Left lung (tissue), 4 donors: ENCODE measurements at regions not wholly inside any gene's neighbourhood (a gene's known extent, or its start where the extent isn't known, plus 50 kb on each side); places are given as distances from the start of the nearest gene placed in this dataset.

Experiments used
- ATAC-seq: fragments of 200-7000 bp; cut with Tn5 transposase; one replicate; pipeline ENCODE4 v1.9.1; 2020; ENCODE audit warnings: moderate library complexity
- DNase-seq, 4 donors: peaks; one replicate each; pipeline ENCODE4 v3.0.0-alpha.2; 2013 to 2020
- H3K27ac ChIP-seq, 2 donors: fragments of 200-600 bp; sonication (generic) in 1 of 2; one replicate each; pipeline versions ENCODE4 v1.5.0 to v1.8.0; 2020 to 2021
- H3K27me3 ChIP-seq, 2 donors: fragments of 200-600 bp; sonication (generic) in 1 of 2; one replicate each; pipeline versions ENCODE4 v1.5.0 to v1.8.0; 2020 to 2021
- H3K36me3 ChIP-seq, 2 donors: fragments of 200-600 bp; sonication (generic) in 1 of 2; one replicate each; pipeline versions ENCODE4 v1.5.0 to v1.8.0; 2020 to 2021
- H3K4me1 ChIP-seq, 2 donors: fragments of 200-600 bp; one replicate each; pipeline ENCODE4 v1.8.0; 2021
- H3K4me3 ChIP-seq, 2 donors: fragments of 200-600 bp; sonication (generic) in 1 of 2; one replicate each; pipeline versions ENCODE4 v1.5.0 to v1.8.0; 2020 to 2021; ENCODE audit warnings: mild to moderate bottlenecking in 1 of 2
- H3K9me3 ChIP-seq, 2 donors: fragments of 200-600 bp; sonication (generic) in 1 of 2; one replicate each; pipeline versions ENCODE4 v1.5.0 to v1.8.0; 2020 to 2021
- CTCF ChIP-seq, 2 donors: fragments of 200-600 bp; sonication (generic) in 1 of 2; IDR thresholded peaks; one replicate each; pipeline versions ENCODE4 v1.5.0 to v1.8.0; 2021; ENCODE audit warnings: antibody characterized with exemption in 2 of 2
- intact Hi-C, 2 donors: fragments of 100-400 bp; cut with DNase I; formaldehyde crosslinking; loops; one replicate each; pipeline versions ENCODE4 v1.11.2 to v1.14.2; 2022
- donor health status: DM: no; HTN: yes; CAD: no.
- donor health status: DM: no; HTN: no; CAD: no.

GRCh38 chr3:24680214-24680967, 185.7 kb upstream of the THRB start:
- ATAC-seq = peak; percentile 92
- Histone ChIP-seq H3K27ac (no peak overlapping the region), H3K4me3 (no peak overlapping the region), H3K4me1 (no peaks in the 10 kb centered on the region), H3K27me3 (no peaks in the 10 kb centered on the region), H3K36me3 (no peaks in the 10 kb centered on the region), H3K9me3 (no peaks in the 10 kb centered on the region)
- peak; percentile 63 to 69 for TF ChIP-seq CTCF (IDR thresholded peaks at IDR 0.05)
- intact Hi-C loops = no loop called here
- peak; percentile 32 to 85 (median 54) for DNase-seq

GRCh38 chr3:24682141-24682547, 187.5 kb upstream of the THRB start:
- Histone ChIP-seq H3K4me3 (no peak overlapping the region), H3K4me1 (no peaks in the 10 kb centered on the region), H3K27me3 (no peaks in the 10 kb centered on the region), H3K36me3 (no peaks in the 10 kb centered on the region), H3K27ac (no peak overlapping the region), H3K9me3 (no peaks in the 10 kb centered on the region)
- DNase-seq (no peak), ATAC-seq (no peak)
- TF ChIP-seq CTCF (IDR thresholded peaks at IDR 0.05) = no peak
- intact Hi-C loops = no loop called here

GRCh38 chr3:24683090-24683489, 188.4 kb upstream of the THRB start:
- DNase-seq (no peak), ATAC-seq (no peak)
- TF ChIP-seq CTCF (IDR thresholded peaks at IDR 0.05) = no peak
- intact Hi-C loops = no loop called here
- H3K27me3 ChIP-seq = no peaks in the 10 kb centered on the region
- H3K27ac ChIP-seq = no peak overlapping the region
- H3K36me3 ChIP-seq = no peaks in the 10 kb centered on the region
- H3K4me3 ChIP-seq = no peak overlapping the region
- H3K4me1 ChIP-seq = no peaks in the 10 kb centered on the region
- no peaks in the 10 kb centered on the region for H3K9me3 ChIP-seq

- no peak overlapping the region for H3K4me3 ChIP-seq
- H3K27me3 ChIP-seq = no peaks in the 10 kb centered on the region
- intact Hi-C loops = no loop called here
- H3K4me1 ChIP-seq = no peaks in the 10 kb centered on the region
- peak; percentile 29 to 46 for TF ChIP-seq CTCF (IDR thresholded peaks at IDR 0.05)
- H3K36me3 ChIP-seq = no peaks in the 10 kb centered on the region
- no peak overlapping the region for H3K27ac ChIP-seq
- ATAC-seq (peak; percentile 31), DNase-seq (peak in 2 of 4 donors; percentile 65 to 75)
- no peaks in the 10 kb centered on the region for H3K9me3 ChIP-seq
Measured at GRCh38 chr3:24683633-24684384, 189.2 kb upstream of the THRB start.

- Histone ChIP-seq H3K27me3 (no peaks in the 10 kb centered on the region), H3K27ac (no peak overlapping the region), H3K9me3 (no peaks in the 10 kb centered on the region), H3K4me3 (no peak overlapping the region), H3K36me3 (no peaks in the 10 kb centered on the region), H3K4me1 (no peaks in the 10 kb centered on the region)
- no peak for TF ChIP-seq CTCF (IDR thresholded peaks at IDR 0.05)
- ATAC-seq = no peak
- intact Hi-C loops = no loop called here
- no peak for DNase-seq
Measured at GRCh38 chr3:24684506-24685023, 189.9 kb upstream of the THRB start.
